Occipital lobe (tissue), 1 donor: ENCODE measurements at regions not wholly inside any gene's neighbourhood (a gene's known extent, or its start where the extent isn't known, plus 50 kb on each side); places are given as distances from the start of the nearest gene placed in this dataset.
"Not testable (repeated sequence)": the region's sequence is repeated elsewhere in the genome, so short reads cannot be mapped to it uniquely, and the experiment has no call there.

Experiments
- DNase-seq: peaks from one replicate; lab custom pipeline; 2025; lab: John Stamatoyannopoulos, UW

DNA sequence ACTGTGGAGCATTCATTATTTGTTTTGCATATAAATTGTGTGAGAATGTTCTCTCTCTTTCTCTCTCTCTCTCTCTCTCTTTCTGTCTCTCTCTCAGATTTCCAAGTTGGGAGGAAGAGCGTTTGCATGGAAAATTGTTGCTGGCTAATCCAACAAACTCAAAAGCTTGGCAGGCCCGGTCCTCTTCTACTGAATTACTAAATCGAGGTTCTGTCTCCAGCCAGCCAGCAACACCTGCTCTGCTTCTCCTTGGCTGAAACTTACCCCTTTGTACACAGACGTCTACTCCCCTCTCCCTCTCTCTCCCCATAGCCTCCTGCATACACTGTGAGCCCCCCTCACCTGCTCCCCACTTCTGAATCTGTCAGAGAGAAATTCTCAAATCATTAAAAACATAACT lies 996.4 kb upstream of the AUTS2 start:
- DNase-seq, result no peak

DNA sequence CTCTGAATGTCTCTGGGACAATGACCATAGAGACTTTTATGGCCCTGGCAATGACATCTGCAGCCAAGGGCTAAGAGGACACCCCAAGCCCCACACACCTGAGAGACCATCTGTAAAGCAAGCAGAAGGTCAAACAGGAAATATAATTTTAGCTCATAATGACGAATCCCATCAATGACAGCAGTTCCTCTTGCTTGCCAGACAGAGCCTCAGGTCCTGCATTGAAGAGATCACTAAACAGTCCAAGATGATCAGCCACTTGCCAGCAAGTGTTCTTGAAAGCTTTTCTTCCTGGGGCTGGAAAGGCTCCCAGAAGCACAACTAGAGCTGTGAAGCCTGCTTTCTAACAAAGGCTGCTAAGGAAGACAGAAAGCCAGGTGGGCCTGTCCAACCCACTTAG lies 993.7 kb upstream of the AUTS2 start:
- no peak for DNase-seq

DNA sequence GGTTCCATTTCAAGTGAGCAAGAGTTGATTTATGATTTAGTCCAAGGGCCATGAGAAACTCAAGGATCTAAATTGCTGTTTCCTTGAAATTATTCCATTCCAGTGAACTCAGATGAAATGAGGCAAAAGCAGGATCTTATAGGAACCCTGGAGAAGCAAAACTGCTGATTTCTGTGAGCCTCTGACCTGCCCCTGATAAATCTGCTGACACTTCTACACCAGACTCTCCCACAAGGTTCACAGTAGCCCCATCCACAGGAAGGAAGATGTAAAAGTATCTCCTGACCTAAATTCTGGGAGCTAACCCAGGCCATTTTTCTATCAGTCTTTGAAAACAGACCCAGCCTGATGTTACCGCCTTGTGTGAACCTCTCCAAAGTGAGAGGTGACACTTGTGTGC lies 987.6 kb upstream of the AUTS2 start:
- DNase-seq, result no peak

DNA sequence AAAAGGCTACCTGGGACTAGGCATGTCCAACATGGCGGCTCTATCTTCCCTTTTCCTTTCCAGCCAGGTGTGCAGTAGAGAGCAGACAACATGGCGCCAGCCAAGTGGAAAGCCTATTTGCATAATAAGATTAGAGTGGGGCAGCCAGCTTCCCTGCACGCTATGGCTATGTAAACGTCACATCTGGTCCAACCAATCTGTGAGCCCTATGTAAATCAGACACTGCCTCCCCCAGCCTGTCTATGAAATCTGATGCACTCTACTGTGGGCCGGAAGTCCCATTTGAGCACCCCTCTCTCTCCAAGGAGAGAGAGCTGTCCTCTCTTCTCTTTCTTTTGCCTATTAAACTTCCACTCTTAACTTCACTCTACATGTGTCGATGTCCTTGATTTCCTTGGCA lies 984.9 kb upstream of the AUTS2 start:
- no peak for DNase-seq

DNA sequence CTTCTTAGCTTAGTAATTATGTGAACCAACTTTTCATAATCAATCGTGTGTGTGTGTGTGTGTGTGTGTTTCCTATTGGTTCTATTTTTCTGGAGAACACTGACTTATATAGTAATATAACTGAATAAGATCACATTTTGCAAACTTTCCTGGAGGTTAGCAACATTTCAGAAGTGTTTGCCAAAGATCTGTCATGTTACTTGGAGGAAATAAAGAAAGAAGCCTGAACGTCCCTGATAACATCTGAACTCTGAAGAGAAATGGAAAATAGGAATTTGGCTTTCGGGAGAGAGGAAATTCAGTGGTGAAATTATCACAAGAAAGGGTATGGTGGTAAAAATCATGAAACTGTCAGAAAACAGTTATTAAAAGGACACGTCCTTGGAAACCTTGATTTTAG lies 984.4 kb upstream of the AUTS2 start:
- DNase-seq, result no peak

DNA sequence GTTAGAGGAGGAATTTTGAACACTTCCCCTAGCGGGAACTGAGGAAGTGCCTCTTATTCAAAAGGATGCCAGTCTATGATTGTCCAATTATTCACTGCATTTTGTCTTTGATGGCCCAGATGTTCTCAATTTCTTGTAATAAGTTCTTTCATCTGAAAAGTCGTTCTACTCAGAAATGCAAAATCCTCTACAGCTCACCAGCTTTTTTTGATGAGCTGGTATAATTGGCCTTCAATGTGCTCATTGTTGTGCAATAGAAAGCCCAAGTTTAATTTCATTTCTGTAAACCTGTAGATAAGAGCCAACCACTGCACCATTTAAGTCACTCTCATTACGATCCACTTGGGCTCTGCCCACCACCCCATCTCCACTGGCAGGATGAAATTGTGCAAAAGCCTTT lies 978.7 kb upstream of the AUTS2 start:
- no peak for DNase-seq

DNA sequence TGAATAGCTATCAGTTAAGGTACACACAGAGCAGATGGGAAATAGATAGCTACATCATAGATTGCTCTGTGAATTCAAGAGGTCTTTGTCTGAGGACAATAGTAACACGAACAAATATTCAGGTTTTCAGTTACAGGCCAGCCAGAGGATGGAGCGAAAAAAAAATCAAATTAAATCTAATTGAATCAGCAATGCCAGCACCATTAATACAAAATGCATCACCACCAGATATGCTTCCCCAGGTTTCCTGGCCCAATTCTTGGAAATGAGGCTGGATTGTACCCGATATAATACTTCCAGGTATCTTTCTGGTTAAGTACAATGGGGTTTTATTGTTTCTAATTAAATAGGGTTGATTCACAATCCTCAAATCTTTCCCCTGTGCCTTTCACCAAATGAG lies 975.8 kb upstream of the AUTS2 start:
- no peak for DNase-seq

DNA sequence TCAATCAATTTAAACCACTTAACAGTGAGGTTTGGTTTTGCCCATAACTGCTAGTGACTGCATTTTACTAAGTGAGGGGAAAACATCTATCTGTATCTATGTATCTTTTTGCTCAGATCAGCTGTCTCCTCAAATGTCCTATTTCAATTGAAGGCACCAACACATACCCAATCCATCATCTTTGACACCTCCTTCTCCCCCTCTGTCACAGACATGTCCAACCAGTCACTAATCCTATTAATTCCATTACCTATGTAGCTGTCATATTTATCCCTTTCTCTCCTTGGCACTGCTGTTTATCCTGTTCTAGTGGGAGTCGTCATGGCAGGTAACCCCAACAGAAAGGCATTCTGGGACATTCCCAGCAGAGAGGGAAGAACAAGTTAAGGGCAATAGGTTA lies 975.2 kb upstream of the AUTS2 start:
- DNase-seq, result no peak

DNA sequence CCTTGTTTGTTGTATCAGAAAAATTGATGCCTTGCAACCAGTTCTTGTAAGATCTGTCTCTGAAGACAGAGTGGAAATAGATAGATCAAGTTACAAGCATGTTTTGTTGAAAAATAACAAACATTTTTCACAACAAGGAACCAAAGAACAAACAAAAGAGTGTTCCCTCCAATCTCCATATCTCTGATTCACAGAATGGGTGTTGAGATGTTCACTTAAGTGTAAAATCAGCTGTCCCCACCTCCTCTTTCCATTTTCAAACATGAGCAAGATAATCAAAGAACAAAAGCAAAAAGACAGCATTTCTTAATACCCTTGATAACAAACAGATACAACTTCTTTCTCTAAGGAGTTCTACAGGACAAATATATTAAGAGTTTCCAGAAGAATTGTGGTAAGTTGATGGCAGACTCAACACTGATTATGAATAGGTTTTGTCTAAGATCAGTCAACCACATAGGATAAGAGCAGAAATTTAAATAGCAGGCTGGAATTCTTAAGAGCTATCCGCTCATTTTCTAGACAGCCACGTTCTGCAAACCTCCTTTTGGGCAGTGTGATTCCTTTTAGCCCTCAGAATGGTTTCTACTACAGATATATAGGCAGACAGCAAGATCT lies 970.9 kb upstream of the AUTS2 start:
- no peak for DNase-seq

DNA sequence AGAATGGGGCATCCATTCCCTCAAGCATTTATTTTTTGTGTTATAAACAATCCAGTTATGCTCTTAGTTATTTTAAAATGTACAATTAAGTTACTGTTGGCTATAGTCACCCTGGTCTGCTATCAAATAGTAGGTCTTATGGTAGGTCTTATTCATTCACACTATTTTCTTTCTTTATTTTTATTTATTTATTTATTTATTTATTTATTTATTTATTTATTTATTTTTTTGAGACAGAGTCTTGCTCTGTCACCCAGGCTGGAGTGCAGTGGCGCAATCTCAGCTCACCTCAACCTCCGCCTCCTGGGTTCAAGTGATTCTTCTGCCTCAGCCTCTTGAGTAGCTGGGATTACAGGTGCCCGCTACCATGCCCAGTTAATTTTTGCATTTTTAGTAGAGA lies 967.4 kb upstream of the AUTS2 start:
- DNase-seq, result not testable (repeated sequence)

DNA sequence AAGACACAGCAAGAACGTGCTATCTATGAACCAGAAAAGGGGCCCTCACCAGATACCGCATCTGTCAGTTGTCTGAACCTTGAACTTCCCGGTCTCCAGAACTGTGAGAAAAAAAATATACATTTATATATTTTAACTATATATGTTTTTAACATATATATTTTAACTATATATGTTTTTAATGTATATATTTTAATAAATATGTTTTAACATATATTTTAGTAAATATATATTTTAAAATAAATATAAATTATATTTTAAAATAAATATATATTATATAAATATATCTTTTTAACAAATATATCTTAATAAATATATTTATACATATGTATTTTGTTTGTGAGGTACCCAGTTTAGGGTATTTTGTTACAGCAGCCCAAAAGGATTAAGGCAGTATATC lies 958.2 kb upstream of the AUTS2 start:
- no peak for DNase-seq

DNA sequence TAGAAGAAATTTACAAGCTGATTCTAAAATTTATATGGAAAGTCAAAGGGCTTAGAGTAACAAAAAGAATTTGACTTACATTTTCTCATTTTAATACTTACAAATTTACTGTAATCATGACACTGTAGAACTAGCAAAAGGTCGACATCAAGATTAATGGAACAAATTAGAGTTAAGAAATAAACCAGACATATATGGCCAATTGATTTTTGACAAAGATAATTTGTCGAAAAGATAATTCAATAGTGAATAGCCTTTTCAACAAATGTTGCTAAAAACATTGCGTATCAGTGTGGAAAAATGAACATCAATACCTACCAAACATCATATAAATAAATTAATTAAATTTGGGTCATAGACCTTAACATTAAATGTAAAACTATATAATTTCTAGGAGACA lies 955.5 kb upstream of the AUTS2 start:
- no peak for DNase-seq

DNA sequence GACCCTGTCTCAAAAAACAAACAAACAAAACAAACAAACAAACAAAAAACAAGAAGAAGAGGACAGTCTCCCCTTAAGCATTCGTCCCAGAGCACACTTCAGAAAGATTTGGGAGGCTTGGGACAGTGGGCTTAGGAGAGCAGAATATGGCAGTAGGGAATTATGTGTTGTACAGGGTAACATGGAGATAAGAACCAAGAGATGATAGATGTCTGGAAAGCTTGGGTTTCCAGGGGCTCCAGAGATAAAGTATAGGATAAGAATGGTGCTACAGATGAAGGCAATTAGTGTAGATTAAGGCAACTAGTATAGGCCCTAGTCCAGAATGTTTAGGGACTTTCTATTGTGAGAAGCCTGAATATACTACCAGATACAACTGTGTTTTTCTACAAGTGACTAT lies 934.9 kb upstream of the AUTS2 start:
- DNase-seq, result no peak

DNA sequence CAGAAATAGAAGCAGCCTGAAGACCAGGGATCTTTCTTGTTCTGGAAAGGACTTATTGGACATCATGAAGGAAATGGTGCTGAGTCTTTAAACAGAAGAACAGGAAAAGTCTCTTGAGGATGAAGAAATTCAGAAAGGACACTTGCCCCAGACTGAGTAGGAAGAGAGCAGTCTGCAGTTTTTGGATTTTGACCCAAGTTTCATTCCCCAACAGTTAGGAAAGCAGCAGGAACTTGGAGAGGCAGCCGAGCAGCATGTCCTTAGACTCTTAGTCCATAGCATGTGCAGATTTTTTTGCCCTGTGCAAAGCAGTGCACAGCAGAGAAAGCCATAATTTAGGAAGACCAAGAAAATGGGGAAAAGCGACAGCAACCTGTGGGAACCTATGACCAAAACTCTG lies 927.2 kb upstream of the AUTS2 start:
- no peak for DNase-seq

DNA sequence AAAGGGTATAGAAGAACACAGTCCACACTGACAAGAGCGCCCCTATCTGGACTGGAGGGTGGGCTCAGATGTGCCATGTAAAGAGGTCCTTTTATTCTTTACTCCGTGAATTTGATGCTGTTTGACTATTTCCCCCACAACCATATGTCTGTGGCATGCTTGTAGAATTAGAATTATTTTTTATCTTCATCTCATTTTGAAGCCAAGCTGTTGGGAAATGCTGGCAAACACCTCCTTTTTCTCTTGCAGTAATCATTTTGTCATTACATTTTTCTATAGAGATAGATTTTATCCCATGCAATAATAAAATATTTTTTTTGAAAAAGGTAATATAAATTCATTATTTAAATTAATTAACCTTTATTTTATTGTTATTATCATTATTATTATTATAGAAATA lies 926.6 kb upstream of the AUTS2 start:
- DNase-seq, result no peak

DNA sequence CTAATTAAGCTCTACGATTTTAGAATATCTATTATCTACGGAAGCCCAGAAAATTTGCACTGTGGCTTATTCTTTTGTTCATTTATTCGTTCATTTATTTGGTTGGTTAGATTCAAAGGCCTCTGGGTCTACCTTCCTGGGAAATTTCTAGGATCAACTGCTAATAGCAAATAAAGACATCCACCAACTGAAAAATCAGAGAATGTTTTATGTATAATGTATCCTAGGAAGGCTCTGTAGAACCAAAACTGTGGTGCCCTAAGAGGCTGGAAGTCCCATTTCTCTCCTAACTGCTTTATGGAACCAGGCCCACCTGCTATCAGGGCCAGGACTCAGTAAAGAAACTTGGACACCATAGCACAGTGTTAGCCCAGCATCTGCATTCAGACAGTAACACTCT lies 923.4 kb upstream of the AUTS2 start:
- DNase-seq, result no peak

DNA sequence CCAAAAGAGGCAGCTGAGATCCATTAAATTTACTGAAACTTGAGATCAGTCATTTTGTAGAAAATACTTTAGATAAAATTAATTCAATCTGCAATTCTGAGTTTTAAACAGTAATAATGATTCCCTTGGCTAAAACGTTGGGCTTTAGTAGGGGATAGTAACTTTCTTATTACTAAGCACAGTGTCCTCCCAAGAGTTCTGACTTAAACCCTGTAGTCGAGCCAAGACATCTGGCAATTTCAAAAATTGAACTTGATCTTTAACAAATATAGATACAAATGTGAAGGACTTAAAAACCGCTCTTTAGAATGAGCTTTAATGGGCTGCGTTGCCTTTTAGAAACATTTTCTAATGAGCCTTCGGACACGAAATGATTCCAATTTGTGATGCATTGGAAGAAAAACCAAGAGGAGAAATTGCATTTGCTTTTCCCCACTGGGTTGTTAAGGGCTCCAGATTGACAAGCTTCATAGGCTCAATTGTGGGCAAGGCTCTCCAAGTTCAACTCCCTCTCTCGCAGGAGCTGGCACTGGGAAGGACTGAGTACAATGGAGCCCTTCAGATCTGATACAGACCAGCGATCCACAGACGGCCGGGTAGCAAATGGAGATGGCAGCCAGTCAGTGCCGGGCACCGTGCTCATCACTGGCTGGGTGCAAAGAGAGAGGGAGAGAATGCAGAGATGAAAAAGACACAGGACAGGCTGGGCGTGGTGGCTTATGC lies 921.3 kb upstream of the AUTS2 start:
- peak; percentile 49 for DNase-seq

DNA sequence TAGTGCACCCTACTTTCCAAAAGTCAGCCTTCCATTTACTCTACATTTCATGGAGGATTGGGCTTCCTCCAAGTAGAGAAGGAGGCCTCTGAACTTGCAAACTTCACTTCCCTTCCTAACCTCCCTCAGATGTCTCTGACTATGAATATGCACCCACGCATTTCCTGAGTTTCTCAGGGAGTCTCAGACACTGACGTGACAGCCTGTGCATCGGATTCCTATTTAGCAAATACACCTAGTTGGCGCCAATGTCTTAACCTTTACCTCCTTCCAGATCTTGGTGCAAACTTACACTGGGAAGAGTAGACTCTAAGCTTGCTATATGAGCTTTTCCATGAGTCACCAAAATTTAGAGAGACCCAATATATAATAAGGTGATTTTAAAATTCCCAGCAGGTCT lies 920.1 kb upstream of the AUTS2 start:
- DNase-seq, result no peak

DNA sequence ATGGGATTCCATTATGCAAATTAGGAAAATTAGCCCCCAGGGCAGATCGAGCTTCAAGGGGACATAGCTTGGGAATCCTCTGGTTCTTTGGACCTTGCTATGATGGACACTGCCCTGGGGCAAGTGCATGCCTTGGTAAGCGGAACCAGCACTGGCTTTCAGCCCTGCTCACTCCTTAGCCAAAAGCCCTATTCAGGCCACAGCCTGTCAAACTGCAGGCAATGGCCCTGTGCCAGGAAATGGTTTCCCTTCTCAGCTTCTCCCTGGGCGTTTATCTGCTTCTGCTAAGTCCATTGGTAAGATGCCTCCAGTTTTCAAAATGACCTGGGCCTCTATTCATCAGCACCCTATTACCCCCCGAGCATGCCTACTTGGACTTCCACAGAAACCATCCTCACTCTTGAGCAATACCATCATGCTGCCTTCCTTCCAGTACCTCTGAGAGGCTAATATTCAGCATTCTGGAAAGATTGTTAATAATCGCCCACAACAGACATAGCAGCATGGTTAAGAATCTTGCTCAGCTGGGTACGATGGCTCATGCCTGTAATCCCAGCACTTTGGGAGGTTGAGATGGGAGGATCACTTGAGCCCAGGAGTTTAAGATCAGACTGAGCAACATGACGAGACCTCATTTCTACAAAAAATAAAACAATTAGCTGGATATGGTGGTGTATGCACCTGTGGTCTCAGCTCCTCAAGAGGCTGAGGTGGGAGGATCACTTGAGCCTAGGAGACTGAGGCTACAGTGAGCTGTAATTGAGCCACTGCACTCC lies 918.6 kb upstream of the AUTS2 start:
- DNase-seq, result no peak

DNA sequence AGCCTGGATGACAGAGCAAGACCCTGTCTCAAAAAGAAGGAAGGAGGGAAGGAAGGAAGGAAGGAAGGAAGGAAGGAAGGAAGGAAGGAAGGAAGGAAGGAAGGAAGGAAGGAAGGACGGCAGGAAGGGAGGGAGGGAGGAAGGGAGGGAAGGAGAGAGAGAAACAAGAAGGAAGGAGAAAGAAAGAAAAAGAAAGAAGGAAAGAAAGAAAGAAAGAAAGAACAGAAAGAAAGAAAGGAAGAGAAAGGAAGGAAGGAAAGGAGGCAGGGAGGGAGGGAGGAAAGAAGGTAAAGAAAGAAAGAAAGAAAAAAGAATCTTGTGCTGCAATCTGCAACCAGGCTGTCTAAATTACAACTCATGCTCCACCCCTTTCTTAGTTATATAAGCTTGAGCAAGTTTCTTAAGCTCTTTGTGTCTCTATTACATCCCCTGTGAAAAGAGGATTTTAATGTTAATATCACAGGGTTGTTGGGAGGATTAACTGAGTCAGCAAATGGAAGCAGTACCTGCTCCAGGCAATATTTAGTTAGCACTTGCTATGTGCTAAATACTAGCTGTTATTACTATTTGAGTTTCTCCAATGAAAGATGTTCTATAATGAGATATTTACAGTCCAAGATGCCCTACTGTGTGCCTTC lies 917.9 kb upstream of the AUTS2 start:
- DNase-seq, result no peak

DNA sequence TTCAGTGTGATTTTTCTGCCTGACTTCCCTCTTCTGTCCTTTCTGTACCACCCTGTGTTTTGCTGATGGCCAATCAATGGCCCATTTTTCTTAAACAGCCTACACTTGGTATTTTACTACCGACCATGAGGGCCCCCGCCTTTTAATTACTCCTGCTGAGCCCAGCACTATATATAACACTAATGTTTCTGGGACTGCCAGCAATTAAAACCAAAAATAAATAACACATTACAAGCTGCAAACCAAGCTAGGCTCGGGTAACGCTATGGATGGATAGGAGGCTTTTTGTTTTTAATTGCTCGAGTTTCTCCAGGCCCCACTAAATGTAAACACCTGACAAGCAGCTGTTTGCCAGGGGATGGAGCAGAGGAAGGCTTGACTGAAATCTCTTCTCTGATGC lies 915.4 kb upstream of the AUTS2 start:
- DNase-seq, result no peak

DNA sequence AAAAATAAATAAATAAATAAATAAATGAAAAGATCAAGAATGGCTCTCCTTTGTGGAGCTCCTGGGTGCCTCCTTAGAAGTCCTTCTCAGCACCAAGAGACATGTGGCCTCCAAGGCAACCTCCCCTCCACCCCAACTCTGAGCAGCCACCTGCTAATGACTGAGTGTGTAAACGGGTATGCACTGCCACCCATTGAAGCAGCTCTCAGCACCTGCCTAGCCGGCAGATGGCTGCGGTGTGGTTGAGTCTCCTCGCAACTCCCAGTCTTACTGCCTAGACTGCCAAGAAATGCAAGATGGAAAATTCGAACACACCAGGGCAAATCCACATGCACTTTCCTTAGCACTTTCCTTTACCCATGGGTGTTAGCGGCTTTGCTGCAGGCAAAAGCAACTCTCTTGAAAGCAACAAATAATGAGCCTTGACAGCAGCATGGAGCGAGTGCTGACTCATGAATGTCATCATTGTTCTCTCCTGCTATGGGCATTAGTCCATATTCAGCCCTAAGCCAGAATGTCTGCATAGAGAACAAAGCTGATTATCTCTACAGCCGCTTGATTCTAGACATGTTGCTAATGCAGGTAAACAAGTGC lies 913.9 kb upstream of the AUTS2 start:
- DNase-seq, result peak; percentile 15
